ENCODE measurements at regions not wholly inside any gene's neighbourhood (a gene's known extent, or its start where the extent isn't known, plus 50 kb on each side); places are given as distances from the start of the nearest gene placed in this dataset.

GRCh38 chr1:90134175-90134955 lies 139.5 kb downstream of the ZNF326 start:
- Histone ChIP-seq H3K9me3 (ENCODE audit: insufficient read depth, low read length, severe bottlenecking) (peaks cover 3% of the 10 kb centered on the region), H3K4me2 (ENCODE audit: insufficient read depth, low read length) (no peak overlapping the region), H3K27ac (ENCODE audit: low read length) (no peak overlapping the region; the same call in 1 of the 2 replicates), H3K36me3 (ENCODE audit: insufficient read depth, low read length) (no peaks in the 10 kb centered on the region), H4K20me1 (ENCODE audit: insufficient read depth, low read length) (no peaks in the 10 kb centered on the region), H3K4me3 (ENCODE audit: low read depth in 1 of 2, low read length in 2 of 2) (no peak overlapping the region), H3K9ac (ENCODE audit: low read depth, low read length) (no peak overlapping the region), H3K4me1 (ENCODE audit: insufficient read depth, low read length) (peaks cover 37% of the 10 kb centered on the region), H2AFZ (ENCODE audit: low read depth, low read length) (no peak overlapping the region), H3K27me3 (ENCODE audit: insufficient read depth, low read length, poor library complexity) (no peaks in the 10 kb centered on the region), H3K79me2 (ENCODE audit: insufficient read depth, low read length) (no peaks in the 10 kb centered on the region)
- TF ChIP-seq CTCF (IDR thresholded peaks at IDR 0.05; ENCODE audit: borderline replicate concordance, extremely low read depth, low read length, poor library complexity, severe bottlenecking) (no peak), EZH2 (IDR thresholded peaks at IDR 0.05; ENCODE audit: borderline replicate concordance, low read depth, low read length, severe bottlenecking) (no peak)
- DNase-seq = no peak
- no peak for ATAC-seq (ENCODE audit: insufficient read depth, low read depth)

GRCh38 chr1:90133133-90133532 lies 138.2 kb downstream of the ZNF326 start:
- TF ChIP-seq EZH2 (IDR thresholded peaks at IDR 0.05; ENCODE audit: borderline replicate concordance, low read depth, low read length, severe bottlenecking) (no peak), CTCF (IDR thresholded peaks at IDR 0.05; ENCODE audit: borderline replicate concordance, extremely low read depth, low read length, poor library complexity, severe bottlenecking) (peak; percentile 77)
- Histone ChIP-seq H3K4me2 (ENCODE audit: insufficient read depth, low read length) (no peak overlapping the region; the same call in 1 of the 2 replicates), H3K36me3 (ENCODE audit: insufficient read depth, low read length) (no peaks in the 10 kb centered on the region), H3K79me2 (ENCODE audit: insufficient read depth, low read length) (no peaks in the 10 kb centered on the region), H3K4me3 (ENCODE audit: low read depth in 1 of 2, low read length in 2 of 2) (no peak overlapping the region), H3K27ac (ENCODE audit: low read length) (peak overlapping the region; percentile 15), H3K4me1 (ENCODE audit: insufficient read depth, low read length) (peaks cover 37% of the 10 kb centered on the region), H3K27me3 (ENCODE audit: insufficient read depth, low read length, poor library complexity) (no peaks in the 10 kb centered on the region), H3K9me3 (ENCODE audit: insufficient read depth, low read length, severe bottlenecking) (no peaks in the 10 kb centered on the region), H3K9ac (ENCODE audit: low read depth, low read length) (no peak overlapping the region), H4K20me1 (ENCODE audit: insufficient read depth, low read length) (no peaks in the 10 kb centered on the region), H2AFZ (ENCODE audit: low read depth, low read length) (no peak overlapping the region)
- DNase-seq = peak; percentile 63
- peak; percentile 85 for ATAC-seq (ENCODE audit: insufficient read depth, low read depth)

GRCh38 chr1:90132306-90132705 lies 137.4 kb downstream of the ZNF326 start:
- DNase-seq (peak; percentile 32), ATAC-seq (ENCODE audit: insufficient read depth, low read depth) (peak; percentile 59)
- H3K4me1 ChIP-seq (ENCODE audit: insufficient read depth, low read length) = peaks cover 40% of the 10 kb centered on the region
- H3K4me3 ChIP-seq (ENCODE audit: low read depth in 1 of 2, low read length in 2 of 2) = no peak overlapping the region
- no peaks in the 10 kb centered on the region for H3K9me3 ChIP-seq (ENCODE audit: insufficient read depth, low read length, severe bottlenecking)
- H3K4me2 ChIP-seq (ENCODE audit: insufficient read depth, low read length) = no peak overlapping the region
- H2AFZ ChIP-seq (ENCODE audit: low read depth, low read length) = no peak overlapping the region; the same call in 1 of the 2 replicates
- H3K27me3 ChIP-seq (ENCODE audit: insufficient read depth, low read length, poor library complexity) = no peaks in the 10 kb centered on the region
- no peaks in the 10 kb centered on the region for H3K36me3 ChIP-seq (ENCODE audit: insufficient read depth, low read length)
- no peaks in the 10 kb centered on the region for H3K79me2 ChIP-seq (ENCODE audit: insufficient read depth, low read length)
- no peaks in the 10 kb centered on the region for H4K20me1 ChIP-seq (ENCODE audit: insufficient read depth, low read length)
- H3K27ac ChIP-seq (ENCODE audit: low read length) = no peak overlapping the region
- TF ChIP-seq EZH2 (IDR thresholded peaks at IDR 0.05; ENCODE audit: borderline replicate concordance, low read depth, low read length, severe bottlenecking) (no peak), CTCF (IDR thresholded peaks at IDR 0.05; ENCODE audit: borderline replicate concordance, extremely low read depth, low read length, poor library complexity, severe bottlenecking) (no peak)
- H3K9ac ChIP-seq (ENCODE audit: low read depth, low read length) = no peak overlapping the region

All from DND-41 (cell line).